T-cell (primary cell): ENCODE measurements at regions not wholly inside any gene's neighbourhood (a gene's known extent, or its start where the extent isn't known, plus 50 kb on each side); places are given as distances from the start of the nearest gene placed in this dataset.

ENCODE experiments used
- ATAC-seq, 4 experiments: fragments of 200-7000 bp in 3 of 4; fragments of 150-1000 bp in 1 of 4; cut with Tn5 transposase; replicated peaks in 1 of 4; 1 replicate in 3 of 4; 2 replicates in 1 of 4; pipeline ENCODE4 v1.10.0; 2021; ENCODE audit warnings: moderate library complexity in 3 of 4, mild to moderate bottlenecking in 2 of 4, moderate number of reproducible peaks in 1 of 4
- CTCF ChIA-PET, 2 donors: fragments of 300-600 bp; sonication (Branson Sonifier 250); formaldehyde crosslinking; loops; one replicate each; lab custom pipeline; 2022; ENCODE audit warnings: antibody characterized with exemption in 2 of 2; lab: Charles Lee
- POLR2A ChIA-PET, 2 donors: fragments of 300-600 bp; sonication (Branson Sonifier 250); formaldehyde crosslinking; loops; one replicate each; lab custom pipeline; 2022; ENCODE audit warnings: antibody characterized with exemption in 2 of 2; lab: Charles Lee
- DNase-seq, 35 experiments: peaks; one replicate each; pipeline versions ENCODE4 v3.0.0 to v3.0.0-alpha.2; 2013 to 2023
- H3K27ac ChIP-seq: one replicate; pipeline ENCODE4 v1.5.1; 2013; ENCODE audit warnings: low read length
- H3K27me3 ChIP-seq, 2 experiments: replicated peaks in 1 of 2; 1 replicate in 1 of 2; 2 replicates in 1 of 2; pipeline versions ENCODE4 v1.6.1 to v1.7.0; 2013; ENCODE audit warnings: low read length in 1 of 2, mixed read lengths in 1 of 2; ENCODE audit not compliant: control insufficient read depth in 2 of 2, insufficient read depth in 2 of 2; ENCODE audit errors: extremely low read depth in 1 of 2
- H3K36me3 ChIP-seq, 2 donors: 1 replicate in 1 of 2; 2 replicates in 1 of 2; pipeline versions ENCODE4 v1.6.1 to v1.7.0; 2013; ENCODE audit warnings: low read length in 1 of 2; ENCODE audit not compliant: control insufficient read depth in 2 of 2, insufficient read depth in 1 of 2; ENCODE audit errors: extremely low read depth in 1 of 2
- H3K4me1 ChIP-seq, 2 experiments: 1 replicate in 1 of 2; 2 replicates in 1 of 2; pipeline versions ENCODE4 v1.6.1 to v1.7.0; 2013; ENCODE audit warnings: low read length in 2 of 2, mixed read lengths in 1 of 2; ENCODE audit not compliant: insufficient read depth in 2 of 2, control insufficient read depth in 1 of 2; ENCODE audit errors: extremely low read depth in 1 of 2
- H3K4me3 ChIP-seq, 2 donors: 1 replicate in 1 of 2; 2 replicates in 1 of 2; pipeline versions ENCODE4 v1.5.1 to v1.7.0; 2013; ENCODE audit warnings: mild to moderate bottlenecking in 2 of 2, low read length in 1 of 2, moderate library complexity in 1 of 2; ENCODE audit not compliant: control insufficient read depth in 1 of 2; ENCODE audit errors: extremely low read depth in 1 of 2
- H3K9me3 ChIP-seq: 2 replicates; pipeline ENCODE4 v1.7.0; 2013
- H3K27ac Mint-ChIP-seq, 2 donors: one replicate each; pipeline ENCODE4 v1.8.0; 2020 to 2021; ENCODE audit warnings: mild to moderate bottlenecking in 2 of 2, mixed read lengths in 2 of 2
- H3K27me3 Mint-ChIP-seq, 2 donors: one replicate each; pipeline ENCODE4 v1.8.0; 2021 to 2022; ENCODE audit warnings: mixed read lengths in 2 of 2
- H3K36me3 Mint-ChIP-seq: one replicate; pipeline ENCODE4 v1.8.0; 2021; ENCODE audit warnings: mixed read lengths
- H3K4me1 Mint-ChIP-seq, 3 donors: one replicate each; pipeline ENCODE4 v1.8.0; 2020 to 2022; ENCODE audit warnings: mixed read lengths in 3 of 3, mild to moderate bottlenecking in 1 of 3
- H3K4me3 Mint-ChIP-seq, 3 donors: one replicate each; pipeline ENCODE4 v1.8.0; 2020 to 2022; ENCODE audit warnings: mild to moderate bottlenecking in 3 of 3, mixed read lengths in 3 of 3, moderate library complexity in 3 of 3
- H3K9me3 Mint-ChIP-seq, 3 donors: one replicate each; pipeline ENCODE4 v1.8.0; 2020 to 2022; ENCODE audit warnings: mixed read lengths in 3 of 3
- WGBS: methylation state at CpG from one replicate; pipeline ENCODE4 v1.1.5; 2013; ENCODE audit warnings: missing lambda C conversion rate; ENCODE audit not compliant: insufficient coverage; 5-methylcytosine and 5-hydroxymethylcytosine counted together

DNA sequence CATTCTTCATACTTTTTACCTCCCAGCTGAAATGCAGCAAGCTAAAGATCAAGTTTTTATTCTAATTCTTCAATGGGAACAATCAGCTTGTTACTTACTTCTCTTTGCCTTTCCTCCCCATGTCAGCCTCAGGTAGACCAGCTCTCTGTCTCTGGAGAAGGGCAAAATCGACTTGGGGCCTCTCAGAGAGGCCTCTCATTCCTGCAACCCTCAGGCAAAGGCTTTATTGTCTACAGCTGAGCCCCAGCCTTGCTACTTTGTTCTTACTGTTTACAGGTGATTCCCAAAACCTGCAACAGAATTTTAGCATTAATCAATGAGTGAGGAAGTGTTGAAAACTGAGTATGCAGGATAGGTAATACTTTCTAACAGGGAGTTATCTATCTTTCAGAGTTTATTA lies 148.6 kb downstream of the KIF2B start:
- no peak overlapping the region for H3K27ac Mint-ChIP-seq
- H3K27ac ChIP-seq: no peak overlapping the region
- POLR2A ChIA-PET: no interaction called here
- DNase-seq: no peak
- peaks cover 6% of the 10 kb centered on the region for H3K9me3 ChIP-seq
- H3K4me3 Mint-ChIP-seq: no peak overlapping the region
- no peak for ATAC-seq
- H3K4me3 ChIP-seq: no peak overlapping the region
- no peaks in the 10 kb centered on the region for H3K36me3 Mint-ChIP-seq
- no peaks in the 10 kb centered on the region for H3K27me3 ChIP-seq
- no peaks in the 10 kb centered on the region for H3K4me1 ChIP-seq
- no peaks in the 10 kb centered on the region for H3K4me1 Mint-ChIP-seq
- no peaks in the 10 kb centered on the region for H3K36me3 ChIP-seq
- peaks cover 5 to 11% (median 6%) of the 10 kb centered on the region in 3 donors for H3K9me3 Mint-ChIP-seq
- H3K27me3 Mint-ChIP-seq: no peaks in the 10 kb centered on the region
- CTCF ChIA-PET: no interaction called here
- no CpG with 5 or more reads among the region's 1 CpG for WGBS

DNA sequence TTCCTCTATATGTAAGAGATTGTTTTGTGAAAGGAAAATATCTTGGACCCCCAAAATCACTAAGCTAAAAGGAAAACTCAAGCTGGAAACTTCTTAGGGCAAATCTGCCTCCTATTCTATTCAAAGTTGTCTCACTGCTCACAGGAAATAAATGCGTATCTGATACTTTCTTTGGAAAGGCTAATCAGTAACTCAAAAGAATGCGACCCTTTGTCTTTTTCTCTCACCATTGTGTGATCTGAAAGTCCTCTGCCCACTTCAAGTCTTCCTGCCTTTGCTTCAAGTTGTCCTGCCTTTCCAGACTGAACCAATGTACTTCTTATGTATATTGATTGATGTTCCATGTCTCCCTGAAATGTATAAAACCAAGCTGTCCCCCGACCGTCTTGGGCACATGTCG lies 157.3 kb downstream of the KIF2B start:
- CTCF ChIA-PET: no interaction called here

DNA sequence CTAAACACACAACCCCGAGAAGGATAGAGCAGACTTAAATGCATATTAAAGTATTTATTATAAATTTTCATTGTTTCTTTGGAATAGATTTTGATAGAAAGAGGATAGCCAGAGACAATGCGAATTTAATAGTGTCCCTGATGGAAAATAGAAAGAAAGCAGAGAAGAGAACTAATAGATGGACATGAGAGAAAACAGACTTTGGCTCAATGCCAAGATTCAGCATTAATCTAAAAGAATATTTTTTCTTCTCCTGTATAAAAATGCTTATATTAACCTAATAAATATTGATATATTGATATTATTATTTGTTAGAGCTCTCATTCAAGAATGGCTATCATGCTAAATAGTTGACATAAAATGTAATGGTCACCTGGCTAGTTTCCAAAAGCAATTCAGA lies 173.4 kb downstream of the KIF2B start:
- WGBS: no CpG with 5 or more reads among the region's 2 CpGs
- Mint-ChIP-seq H3K27ac (no peak overlapping the region), H3K4me3 (no peak overlapping the region), H3K4me1 (no peaks in the 10 kb centered on the region), H3K27me3 (no peaks in the 10 kb centered on the region), H3K36me3 (no peaks in the 10 kb centered on the region), H3K9me3 (peaks cover 9 to 12% (median 11%) of the 10 kb centered on the region in 3 donors)
- Histone ChIP-seq H3K27ac (no peak overlapping the region), H3K27me3 (no peaks in the 10 kb centered on the region), H3K36me3 (no peaks in the 10 kb centered on the region), H3K4me1 (no peaks in the 10 kb centered on the region), H3K9me3 (peaks cover 2% of the 10 kb centered on the region), H3K4me3 (no peak overlapping the region)
- CTCF ChIA-PET: no interaction called here
- POLR2A ChIA-PET: no interaction called here
- no peak for DNase-seq
- no peak for ATAC-seq

More for the DNA sequence above, 157.3 kb downstream of the KIF2B start:
- 83% methylated on average over 1 of the region's 5 CpGs for WGBS
- ATAC-seq (no peak), DNase-seq (no peak)
- Histone ChIP-seq H3K4me1 (no peaks in the 10 kb centered on the region), H3K36me3 (no peaks in the 10 kb centered on the region), H3K4me3 (no peak overlapping the region), H3K27me3 (no peaks in the 10 kb centered on the region), H3K9me3 (peaks cover 2% of the 10 kb centered on the region), H3K27ac (no peak overlapping the region)
- peaks cover 13 to 20% (median 15%) of the 10 kb centered on the region in 3 donors for H3K9me3 Mint-ChIP-seq
- no peaks in the 10 kb centered on the region for H3K27me3 Mint-ChIP-seq
- no peak overlapping the region for H3K27ac Mint-ChIP-seq
- H3K4me1 Mint-ChIP-seq: no peaks in the 10 kb centered on the region
- POLR2A ChIA-PET: no interaction called here
- H3K4me3 Mint-ChIP-seq: no peak overlapping the region
- H3K36me3 Mint-ChIP-seq: no peaks in the 10 kb centered on the region

DNA sequence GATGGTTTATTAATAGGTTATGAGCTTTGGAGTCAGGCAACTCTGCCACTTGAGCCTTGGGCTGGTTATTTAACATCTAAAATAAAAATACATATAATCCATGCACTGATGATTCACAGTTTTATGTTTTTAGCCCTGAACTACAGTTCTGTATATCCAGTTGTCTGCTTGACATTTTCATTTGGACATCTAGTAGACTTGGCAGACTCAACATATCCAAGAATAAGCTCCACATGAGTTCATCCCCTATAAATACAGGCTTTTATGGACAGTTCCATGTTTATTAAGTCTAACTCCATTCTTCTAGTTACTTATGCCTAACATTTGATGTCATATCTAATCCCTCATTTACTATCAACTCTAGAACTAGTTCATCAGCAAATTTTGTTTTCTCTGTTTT lies 174.2 kb downstream of the KIF2B start:
- H3K27me3 Mint-ChIP-seq: no peaks in the 10 kb centered on the region
- no peak overlapping the region for H3K4me3 Mint-ChIP-seq
- Histone ChIP-seq H3K4me3 (no peak overlapping the region), H3K4me1 (no peaks in the 10 kb centered on the region), H3K36me3 (no peaks in the 10 kb centered on the region), H3K27me3 (no peaks in the 10 kb centered on the region), H3K9me3 (peaks cover 2% of the 10 kb centered on the region), H3K27ac (no peak overlapping the region)
- no peaks in the 10 kb centered on the region for H3K36me3 Mint-ChIP-seq
- H3K4me1 Mint-ChIP-seq: no peaks in the 10 kb centered on the region
- CTCF ChIA-PET: no interaction called here
- ATAC-seq (no peak), DNase-seq (no peak)
- POLR2A ChIA-PET: no interaction called here
- peaks cover 8 to 16% (median 14%) of the 10 kb centered on the region in 3 donors for H3K9me3 Mint-ChIP-seq
- no peak overlapping the region for H3K27ac Mint-ChIP-seq

DNA sequence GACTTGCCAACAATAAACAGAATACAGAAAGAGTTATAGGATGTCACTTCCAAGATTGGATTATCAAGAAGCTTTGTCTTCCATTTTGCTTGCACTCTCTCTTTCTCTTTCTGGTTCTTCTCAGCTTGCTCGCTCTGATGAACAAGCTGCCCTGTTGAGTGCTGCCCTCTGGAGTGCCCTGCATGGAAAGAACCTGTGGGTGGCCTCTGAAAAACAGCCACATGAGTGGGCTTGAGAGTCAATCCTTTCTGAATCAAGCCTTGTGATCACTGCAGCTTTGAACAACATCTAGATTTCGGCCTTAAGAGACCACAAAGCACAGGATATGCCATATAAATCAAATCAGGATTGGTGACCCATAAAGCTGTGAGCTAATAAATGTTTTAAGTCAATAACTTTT lies 185.1 kb downstream of the KIF2B start:
- H3K9me3 Mint-ChIP-seq: peaks cover 11 to 17% (median 15%) of the 10 kb centered on the region in 3 donors
- Histone ChIP-seq H3K4me3 (no peak overlapping the region), H3K27ac (no peak overlapping the region), H3K9me3 (no peaks in the 10 kb centered on the region), H3K36me3 (no peaks in the 10 kb centered on the region), H3K27me3 (no peaks in the 10 kb centered on the region), H3K4me1 (no peaks in the 10 kb centered on the region)
- no peak for ATAC-seq
- ChIA-PET POLR2A (no interaction called here), CTCF (no interaction called here)
- DNase-seq: no peak
- no peaks in the 10 kb centered on the region for H3K36me3 Mint-ChIP-seq
- no peak overlapping the region for H3K27ac Mint-ChIP-seq
- H3K27me3 Mint-ChIP-seq: no peaks in the 10 kb centered on the region
- H3K4me1 Mint-ChIP-seq: no peaks in the 10 kb centered on the region
- H3K4me3 Mint-ChIP-seq: no peak overlapping the region
- WGBS: 92% methylated on average over 1 of the region's 2 CpGs

DNA sequence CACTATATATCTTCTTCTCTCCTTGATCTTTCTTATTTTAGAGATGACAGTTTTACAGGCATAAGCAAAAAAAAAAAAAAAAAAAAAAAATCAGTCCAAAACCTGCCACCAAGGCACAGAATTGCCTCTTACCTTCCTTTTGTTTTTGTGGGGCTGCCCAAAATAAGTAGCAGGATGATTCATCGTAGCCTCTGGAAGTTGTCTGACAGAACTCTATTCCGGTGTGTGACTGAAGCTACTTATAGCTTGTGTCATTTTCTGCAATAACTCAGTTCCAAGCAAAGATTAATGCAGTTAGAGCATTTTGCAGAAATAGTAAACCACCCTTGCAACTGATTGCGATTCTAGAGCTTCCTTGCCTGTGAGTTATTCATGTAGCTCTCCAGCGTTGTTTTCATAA lies 186.8 kb downstream of the KIF2B start:
- H3K4me1 Mint-ChIP-seq: no peaks in the 10 kb centered on the region
- H3K4me1 ChIP-seq: no peaks in the 10 kb centered on the region
- H3K27me3 ChIP-seq: no peaks in the 10 kb centered on the region
- peaks cover 11 to 19% (median 15%) of the 10 kb centered on the region in 3 donors for H3K9me3 Mint-ChIP-seq
- no peak overlapping the region for H3K27ac ChIP-seq
- H3K4me3 ChIP-seq: no peak overlapping the region
- no peak overlapping the region for H3K4me3 Mint-ChIP-seq
- H3K9me3 ChIP-seq: no peaks in the 10 kb centered on the region
- 100% methylated on average over 3 of the region's 4 CpGs for WGBS
- no peak for ATAC-seq
- ChIA-PET POLR2A (no interaction called here), CTCF (no interaction called here)
- no peak for DNase-seq
- no peaks in the 10 kb centered on the region for H3K36me3 ChIP-seq
- no peaks in the 10 kb centered on the region for H3K36me3 Mint-ChIP-seq
- no peak overlapping the region for H3K27ac Mint-ChIP-seq
- H3K27me3 Mint-ChIP-seq: no peaks in the 10 kb centered on the region

DNA sequence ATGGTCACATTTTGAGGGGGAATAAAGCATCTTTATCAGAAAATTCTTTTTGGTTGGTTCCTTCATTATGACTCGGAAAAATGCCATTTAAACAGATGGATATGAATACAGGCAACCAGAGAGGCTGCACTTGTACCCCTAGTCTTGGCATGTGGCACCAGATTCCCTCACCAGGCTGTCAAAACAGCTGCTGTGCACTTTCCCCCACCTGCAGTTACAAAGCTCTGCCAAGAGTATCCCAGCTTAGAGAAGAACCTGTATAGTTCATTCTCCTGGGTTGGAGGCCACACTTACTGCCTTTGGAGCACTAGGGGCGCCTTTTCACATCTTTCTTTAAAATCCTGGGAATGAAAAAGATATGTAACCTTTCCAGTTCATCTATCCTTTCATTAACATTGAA lies 190.3 kb downstream of the KIF2B start:
- DNase-seq (no peak), ATAC-seq (no peak)
- no peak overlapping the region for H3K27ac ChIP-seq
- H3K27ac Mint-ChIP-seq: no peak overlapping the region
- no peak overlapping the region for H3K4me3 ChIP-seq
- H3K27me3 Mint-ChIP-seq: no peaks in the 10 kb centered on the region
- WGBS: no CpG with 5 or more reads among the region's 2 CpGs
- no peaks in the 10 kb centered on the region for H3K4me1 Mint-ChIP-seq
- peaks cover 14 to 28% (median 21%) of the 10 kb centered on the region in 3 donors for H3K9me3 Mint-ChIP-seq
- no peaks in the 10 kb centered on the region for H3K27me3 ChIP-seq
- POLR2A ChIA-PET: no interaction called here
- CTCF ChIA-PET: no interaction called here
- H3K36me3 Mint-ChIP-seq: no peaks in the 10 kb centered on the region
- H3K4me1 ChIP-seq: no peaks in the 10 kb centered on the region
- no peaks in the 10 kb centered on the region for H3K36me3 ChIP-seq
- no peaks in the 10 kb centered on the region for H3K9me3 ChIP-seq
- H3K4me3 Mint-ChIP-seq: no peak overlapping the region
